WTC11 (cell line): ENCODE measurements at regions not wholly inside any gene's neighbourhood (a gene's known extent, or its start where the extent isn't known, plus 50 kb on each side); places are given as distances from the start of the nearest gene placed in this dataset.

Experiments used
- ATAC-seq: fragments of 200-7000 bp; cut with Tn5 transposase; 2 replicates; pipeline ENCODE4 v1.10.0; 2021; ENCODE audit warnings: mild to moderate bottlenecking, moderate library complexity
- CTCF ChIA-PET: fragments of 300-600 bp; sonication (Branson Sonifier 250); formaldehyde crosslinking; loops from one replicate; lab custom pipeline; 2021; ENCODE audit warnings: antibody characterized with exemption; lab: Charles Lee
- POLR2A ChIA-PET: fragments of 350-600 bp; sonication (Branson Sonifier 250); formaldehyde crosslinking; loops from one replicate; lab custom pipeline; 2021; ENCODE audit warnings: antibody characterized with exemption; lab: Charles Lee
- DNase-seq: peaks from one replicate; pipeline ENCODE4 v3.0.0; 2021; ENCODE audit warnings: low spot score
- H3K27ac Mint-ChIP-seq: 2 replicates; pipeline ENCODE4 v1.8.0; 2021; ENCODE audit warnings: mixed read lengths
- H3K27me3 Mint-ChIP-seq: 2 replicates; pipeline ENCODE4 v1.8.0; 2021; ENCODE audit warnings: low read depth, mild to moderate bottlenecking, moderate library complexity, mixed read lengths
- H3K36me3 Mint-ChIP-seq: 2 replicates; pipeline ENCODE4 v1.8.0; 2021; ENCODE audit warnings: mixed read lengths
- H3K4me1 Mint-ChIP-seq: 2 replicates; pipeline ENCODE4 v1.8.0; 2022; ENCODE audit warnings: mixed read lengths
- H3K4me3 Mint-ChIP-seq: 2 replicates; pipeline ENCODE4 v1.8.0; 2021; ENCODE audit warnings: mild to moderate bottlenecking, moderate library complexity, mixed read lengths
- H3K9me3 Mint-ChIP-seq: 2 replicates; pipeline ENCODE4 v1.8.0; 2021; ENCODE audit warnings: mixed read lengths
- AR ChIP-seq: fragments of 250-450 bp; sonication (Bioruptor Pico); IDR thresholded peaks from 2 replicates; pipeline ENCODE4 v1.9.0; 2021; ENCODE audit warnings: mild to moderate bottlenecking
- EMX1 ChIP-seq: fragments of 250-450 bp; sonication (Bioruptor Pico); IDR thresholded peaks from 2 replicates; pipeline ENCODE4 v1.8.0; 2021; ENCODE audit warnings: mild to moderate bottlenecking
- MXD4 ChIP-seq: fragments of 250-450 bp; sonication (Bioruptor Pico); IDR thresholded peaks from 2 replicates; pipeline ENCODE4 v1.8.0; 2021; ENCODE audit warnings: mild to moderate bottlenecking, moderate library complexity, borderline replicate concordance
- MYBL2 ChIP-seq: sonication (generic); formaldehyde crosslinking; IDR thresholded peaks from 2 replicates; pipeline ENCODE4 v1.8.1; 2023; ENCODE audit warnings: mild to moderate bottlenecking, moderate library complexity, missing genetic modification reagents
- NFATC4 ChIP-seq: fragments of 250-450 bp; sonication (Bioruptor Pico); IDR thresholded peaks from 2 replicates; pipeline ENCODE4 v1.9.0; 2021; ENCODE audit warnings: mild to moderate bottlenecking
- NFYB ChIP-seq: sonication (generic); formaldehyde crosslinking; conservative IDR thresholded peaks from 2 replicates; pipeline ENCODE4 v1.8.0; 2022; ENCODE audit warnings: low read depth, missing genetic modification reagents
- NR1H2 ChIP-seq: sonication (generic); formaldehyde crosslinking; IDR thresholded peaks from 2 replicates; pipeline ENCODE4 v1.9.0; 2021; ENCODE audit warnings: mild to moderate bottlenecking, moderate library complexity, missing genetic modification reagents
- PRRX2 ChIP-seq: fragments of 250-450 bp; sonication (Bioruptor Pico); IDR thresholded peaks from 2 replicates; pipeline ENCODE4 v1.8.0; 2021; ENCODE audit warnings: mild to moderate bottlenecking
- SMAD4 ChIP-seq: sonication (generic); formaldehyde crosslinking; IDR thresholded peaks from 2 replicates; pipeline ENCODE4 v1.8.0; 2022; ENCODE audit warnings: mild to moderate bottlenecking, missing genetic modification reagents
- TEAD1 ChIP-seq: sonication (generic); formaldehyde crosslinking; IDR thresholded peaks from 2 replicates; pipeline ENCODE4 v1.8.0; 2022; ENCODE audit warnings: mild to moderate bottlenecking, missing genetic modification reagents
- ZNF121 ChIP-seq: sonication (generic); formaldehyde crosslinking; IDR thresholded peaks from 2 replicates; pipeline ENCODE4 v1.8.0; 2023; ENCODE audit warnings: missing genetic modification reagents
- ZNF232 ChIP-seq: sonication (generic); formaldehyde crosslinking; IDR thresholded peaks from 2 replicates; pipeline ENCODE4 v1.8.0; 2022; ENCODE audit warnings: mild to moderate bottlenecking, missing genetic modification reagents
- ZNF263 ChIP-seq: sonication (generic); formaldehyde crosslinking; IDR thresholded peaks from 2 replicates; pipeline ENCODE4 v1.8.1; 2022; ENCODE audit warnings: low read depth, mild to moderate bottlenecking, moderate library complexity, missing genetic modification reagents
- ZNF416 ChIP-seq: fragments of 250-450 bp; sonication (Bioruptor Pico); IDR thresholded peaks from 2 replicates; pipeline ENCODE4 v1.9.0; 2021; ENCODE audit warnings: mild to moderate bottlenecking, inconsistent platforms
- ZNF425 ChIP-seq: fragments of 250-450 bp; sonication (Bioruptor Pico); conservative IDR thresholded peaks from 2 replicates; pipeline ENCODE4 v1.9.0; 2021; ENCODE audit warnings: mild to moderate bottlenecking
- ZNF671 ChIP-seq: fragments of 250-450 bp; sonication (Bioruptor Pico); IDR thresholded peaks from 2 replicates; pipeline ENCODE4 v1.8.0; 2021; ENCODE audit warnings: mild to moderate bottlenecking
- TF ChIP-seq, protein P1 (sequence below): sonication (generic); formaldehyde crosslinking; IDR thresholded peaks from 2 replicates; pipeline ENCODE4 v1.8.0; 2022; ENCODE audit warnings: mild to moderate bottlenecking, missing genetic modification reagents
- TF ChIP-seq, protein P2 (sequence below): sonication (generic); formaldehyde crosslinking; IDR thresholded peaks from 2 replicates; pipeline ENCODE4 v1.8.0; 2022; ENCODE audit warnings: mild to moderate bottlenecking, missing genetic modification reagents

- TF ChIP-seq NFYB (peak; percentile 45; the same call in 1 of the 2 replicates), EMX1 (peak; percentile 68; the same call in 1 of the 2 replicates), NR1H2 (CRISPR knock-in tag) (no peak), MYBL2 (CRISPR knock-in tag) (no peak), TEAD1 (no peak), MXD4 (CRISPR knock-in tag) (no peak)
Observed at GRCh38 chr6:26195376-26195923, 108.2 kb downstream of the HFE start (continued).

GRCh38 chr6:26195924-26196845 lies 109.0 kb downstream of the HFE start:
- Mint-ChIP-seq H3K9me3 (no peaks in the 10 kb centered on the region), H3K36me3 (peaks cover 14% of the 10 kb centered on the region), H3K27me3 (no peaks in the 10 kb centered on the region), H3K4me3 (peak overlapping the region; percentile 99), H3K4me1 (peaks cover 32% of the 10 kb centered on the region), H3K27ac (peak overlapping the region; percentile 100)
- TF ChIP-seq ZNF232 (CRISPR knock-in tag): no peak
- TF ChIP-seq ZNF416 (CRISPR knock-in tag): 0 out of 2 replicates have a peak, but pooled peaks have one; percentile 4
- peak; percentile 44 for TF ChIP-seq NFATC4
- TF ChIP-seq ZNF121 (CRISPR knock-in tag): peak; percentile 49; the same call in 1 of the 2 replicates
- peak; percentile 11; the same call in 1 of the 2 replicates for TF ChIP-seq PRRX2 (CRISPR knock-in tag)
- TF ChIP-seq NR1H2 (CRISPR knock-in tag): no peak
- peak; percentile 80 for TF ChIP-seq AR
- peak; percentile 19; the same call in 1 of the 2 replicates for TF ChIP-seq ZNF671
- TF ChIP-seq, protein P1, sequence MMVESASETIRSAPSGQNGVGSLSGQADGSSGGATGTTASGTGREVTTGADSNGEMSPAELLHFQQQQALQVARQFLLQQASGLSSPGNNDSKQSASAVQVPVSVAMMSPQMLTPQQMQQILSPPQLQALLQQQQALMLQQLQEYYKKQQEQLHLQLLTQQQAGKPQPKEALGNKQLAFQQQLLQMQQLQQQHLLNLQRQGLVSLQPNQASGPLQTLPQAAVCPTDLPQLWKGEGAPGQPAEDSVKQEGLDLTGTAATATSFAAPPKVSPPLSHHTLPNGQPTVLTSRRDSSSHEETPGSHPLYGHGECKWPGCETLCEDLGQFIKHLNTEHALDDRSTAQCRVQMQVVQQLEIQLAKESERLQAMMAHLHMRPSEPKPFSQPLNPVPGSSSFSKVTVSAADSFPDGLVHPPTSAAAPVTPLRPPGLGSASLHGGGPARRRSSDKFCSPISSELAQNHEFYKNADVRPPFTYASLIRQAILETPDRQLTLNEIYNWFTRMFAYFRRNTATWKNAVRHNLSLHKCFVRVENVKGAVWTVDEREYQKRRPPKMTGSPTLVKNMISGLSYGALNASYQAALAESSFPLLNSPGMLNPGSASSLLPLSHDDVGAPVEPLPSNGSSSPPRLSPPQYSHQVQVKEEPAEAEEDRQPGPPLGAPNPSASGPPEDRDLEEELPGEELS (CRISPR knock-in tag): no peak
- no peak for TF ChIP-seq SMAD4 (CRISPR knock-in tag)
- no peak for TF ChIP-seq ZNF263 (CRISPR knock-in tag)
- peak; percentile 69; the same call in 1 of the 2 replicates for TF ChIP-seq ZNF425
- TF ChIP-seq EMX1: peak; percentile 79; the same call in 1 of the 2 replicates
- TF ChIP-seq, protein P2, sequence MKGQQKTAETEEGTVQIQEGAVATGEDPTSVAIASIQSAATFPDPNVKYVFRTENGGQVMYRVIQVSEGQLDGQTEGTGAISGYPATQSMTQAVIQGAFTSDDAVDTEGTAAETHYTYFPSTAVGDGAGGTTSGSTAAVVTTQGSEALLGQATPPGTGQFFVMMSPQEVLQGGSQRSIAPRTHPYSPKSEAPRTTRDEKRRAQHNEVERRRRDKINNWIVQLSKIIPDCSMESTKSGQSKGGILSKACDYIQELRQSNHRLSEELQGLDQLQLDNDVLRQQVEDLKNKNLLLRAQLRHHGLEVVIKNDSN: peak; percentile 69
- ATAC-seq (no peak), DNase-seq (no peak)
- CTCF ChIA-PET: interaction anchor here (1.0 to 3.2 kb wide), 3 partner anchors 11 to 20 kb away, joined by 4 to 14 read pairs (median 10); a partner anchor contains a TSS
- POLR2A ChIA-PET: interaction anchor here (0.7 to 7.9 kb wide), 30 partner anchors 9 to 1697 kb away, joined by 3 to 471 read pairs (median 31); a partner anchor contains a TSS
